SJCRH30 (cell line): ENCODE measurements at regions not wholly inside any gene's neighbourhood (a gene's known extent, or its start where the extent isn't known, plus 50 kb on each side); places are given as distances from the start of the nearest gene placed in this dataset.

Experiments
- DNase-seq, 2 experiments: peaks; one replicate each; pipeline ENCODE4 v3.0.0-alpha.2; 2015 to 2020
- H3K27ac ChIP-seq: fragments of 250-450 bp; sonication (Bioruptor Pico); 2 replicates; pipeline ENCODE4 v1.5.1; 2020; ENCODE audit warnings: mild to moderate bottlenecking, moderate library complexity
- H3K27me3 ChIP-seq: fragments of 250-450 bp; sonication (Bioruptor Pico); 2 replicates; pipeline ENCODE4 v1.5.1; 2020; ENCODE audit warnings: mild to moderate bottlenecking, moderate library complexity
- H3K36me3 ChIP-seq: fragments of 250-450 bp; sonication (Bioruptor Pico); 2 replicates; pipeline ENCODE4 v1.5.1; 2020; ENCODE audit warnings: mild to moderate bottlenecking, moderate library complexity
- H3K4me1 ChIP-seq: fragments of 250-450 bp; sonication (Bioruptor Pico); 2 replicates; pipeline ENCODE4 v1.5.1; 2020; ENCODE audit warnings: mild to moderate bottlenecking, moderate library complexity
- H3K4me3 ChIP-seq: fragments of 250-450 bp; sonication (Bioruptor Pico); 2 replicates; pipeline ENCODE4 v1.5.1; 2020; ENCODE audit warnings: mild to moderate bottlenecking, moderate library complexity
- H3K9me3 ChIP-seq: fragments of 250-450 bp; sonication (Bioruptor Pico); replicated peaks from 2 replicates; pipeline ENCODE4 v1.5.1; 2020; ENCODE audit warnings: mild to moderate bottlenecking, moderate library complexity

DNA sequence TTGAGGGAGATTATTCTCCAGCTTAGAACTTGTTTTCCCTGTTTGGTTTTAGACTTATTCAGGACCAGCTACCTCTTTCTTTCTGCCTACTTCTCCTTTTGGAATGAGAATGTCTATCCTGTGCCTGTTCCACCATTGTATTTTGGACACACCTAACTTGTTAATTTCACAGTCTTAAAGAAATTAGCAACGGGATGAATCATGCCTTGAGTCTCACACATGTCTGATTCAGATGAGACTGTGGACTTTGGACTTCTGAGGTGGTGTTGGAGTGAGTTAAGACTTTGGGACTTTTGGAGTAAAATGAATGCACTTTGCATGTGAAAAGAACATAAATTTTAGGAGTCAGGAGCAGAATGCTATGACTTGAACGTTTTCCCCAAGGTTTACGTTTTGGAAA, 581.4 kb downstream of the CDH11 start:
- no peak overlapping the region for H3K4me3 ChIP-seq
- no peak for DNase-seq
- no peaks in the 10 kb centered on the region for H3K9me3 ChIP-seq
- H3K36me3 ChIP-seq, result no peaks in the 10 kb centered on the region
- no peaks in the 10 kb centered on the region for H3K27me3 ChIP-seq
- no peaks in the 10 kb centered on the region for H3K4me1 ChIP-seq
- H3K27ac ChIP-seq, result no peak overlapping the region; the same call in 1 of the 2 replicates

DNA sequence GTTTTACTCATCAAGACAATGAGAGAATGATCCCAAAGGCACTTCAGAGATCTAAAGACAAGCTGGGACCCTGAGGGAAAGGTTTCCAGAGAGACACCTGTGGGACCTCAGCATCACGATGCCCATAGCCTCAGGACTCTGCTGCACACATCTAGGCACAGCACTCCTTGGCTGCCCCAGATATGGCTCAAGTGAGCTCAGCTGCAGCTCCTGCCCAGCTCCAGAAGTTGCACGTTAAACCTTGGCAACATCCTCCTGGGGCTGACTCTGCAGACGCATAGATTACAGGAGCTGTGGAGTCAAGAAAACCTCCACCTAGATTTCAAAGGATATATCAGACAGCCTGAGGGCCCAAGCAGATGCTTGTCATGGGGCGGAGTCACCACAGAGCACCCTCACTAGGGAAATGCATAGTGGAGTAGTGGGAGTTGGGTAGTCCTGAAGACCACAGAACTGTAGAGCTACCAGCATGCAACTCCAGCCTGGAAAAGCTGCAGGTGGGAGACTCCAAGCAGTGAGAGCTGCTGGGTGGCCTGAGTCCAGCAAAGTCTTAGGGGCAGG, 582.0 kb downstream of the CDH11 start:
- Histone ChIP-seq H3K4me1 (no peaks in the 10 kb centered on the region), H3K4me3 (no peak overlapping the region), H3K27ac (no peak overlapping the region; the same call in 1 of the 2 replicates), H3K36me3 (no peaks in the 10 kb centered on the region), H3K27me3 (no peaks in the 10 kb centered on the region), H3K9me3 (no peaks in the 10 kb centered on the region)
- no peak for DNase-seq

DNA sequence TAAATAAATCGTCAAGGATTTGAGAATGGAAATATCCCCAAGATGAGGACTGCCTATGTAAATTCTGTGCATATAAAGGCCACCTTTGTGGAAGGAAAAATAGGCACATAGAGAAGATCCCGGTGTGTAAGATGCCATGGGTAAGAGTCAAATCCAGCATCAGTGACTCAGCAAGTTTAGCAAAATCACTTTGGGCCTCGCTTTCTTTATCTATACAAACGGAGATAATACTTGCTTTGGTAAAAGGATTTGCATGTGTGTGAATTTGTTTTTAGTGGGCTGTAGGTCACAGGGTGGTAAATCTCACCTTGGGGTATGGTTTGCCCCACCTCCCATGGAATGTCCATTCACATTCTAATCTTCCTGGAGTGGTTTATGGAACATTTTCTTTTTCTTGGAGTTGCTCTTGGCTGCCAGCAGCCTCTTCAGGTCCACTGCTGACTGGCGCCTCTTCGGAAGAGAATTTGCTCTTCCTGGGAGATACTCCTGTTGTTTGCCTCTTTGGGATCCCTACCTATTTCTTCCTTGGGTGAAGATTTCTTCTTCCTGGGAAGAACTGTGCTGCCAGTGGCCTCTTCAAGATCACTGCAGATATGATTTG, 587.6 kb downstream of the CDH11 start:
- Histone ChIP-seq H3K4me1 (no peaks in the 10 kb centered on the region), H3K4me3 (no peak overlapping the region), H3K9me3 (no peaks in the 10 kb centered on the region), H3K27me3 (no peaks in the 10 kb centered on the region), H3K27ac (no peak overlapping the region), H3K36me3 (no peaks in the 10 kb centered on the region)
- DNase-seq, result no peak

DNA sequence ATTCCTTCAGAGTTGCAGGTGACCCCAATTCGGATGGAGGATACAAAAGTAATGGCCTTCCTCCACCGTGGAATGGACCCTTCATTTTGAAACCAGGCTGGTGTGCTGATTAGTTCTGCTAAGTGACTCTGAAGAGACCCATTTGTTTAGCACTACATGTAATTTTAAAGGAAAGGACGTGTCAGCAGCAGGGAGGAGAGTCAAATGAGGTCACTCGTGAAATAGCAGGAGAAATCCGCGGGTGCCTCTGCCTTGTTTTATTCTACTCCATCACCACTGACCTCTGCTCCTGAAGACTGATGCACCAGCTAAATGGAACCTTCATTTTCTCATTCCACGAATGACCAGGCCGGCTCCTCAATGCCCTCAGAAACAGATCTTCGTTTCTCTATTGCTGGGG, 589.2 kb downstream of the CDH11 start:
- no peak for DNase-seq
- Histone ChIP-seq H3K9me3 (no peaks in the 10 kb centered on the region), H3K4me3 (no peak overlapping the region), H3K27ac (no peak overlapping the region), H3K36me3 (no peaks in the 10 kb centered on the region), H3K4me1 (no peaks in the 10 kb centered on the region), H3K27me3 (no peaks in the 10 kb centered on the region)

DNA sequence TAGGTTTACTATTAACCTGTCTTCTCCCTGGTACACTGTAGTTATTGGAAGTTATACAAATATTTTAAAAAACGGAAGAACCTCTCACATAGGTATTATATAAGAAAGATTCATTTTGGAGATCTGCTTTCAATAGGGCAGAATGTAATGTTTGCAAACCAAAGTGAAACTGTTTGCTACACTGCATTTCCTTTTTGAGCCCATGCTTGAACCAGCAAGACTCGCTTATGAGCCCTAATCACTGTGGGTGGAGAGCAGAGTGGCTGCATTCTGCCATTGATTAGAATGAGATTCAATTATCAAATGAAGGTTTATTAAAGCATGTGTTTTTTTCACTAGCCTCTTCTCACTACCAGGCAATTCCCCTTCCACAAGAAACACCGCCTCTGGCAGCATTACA, 589.7 kb downstream of the CDH11 start:
- no peaks in the 10 kb centered on the region for H3K36me3 ChIP-seq
- DNase-seq, result no peak
- H3K9me3 ChIP-seq, result no peaks in the 10 kb centered on the region
- H3K27me3 ChIP-seq, result no peaks in the 10 kb centered on the region
- H3K27ac ChIP-seq, result no peak overlapping the region
- H3K4me3 ChIP-seq, result no peak overlapping the region
- H3K4me1 ChIP-seq, result no peaks in the 10 kb centered on the region

DNA sequence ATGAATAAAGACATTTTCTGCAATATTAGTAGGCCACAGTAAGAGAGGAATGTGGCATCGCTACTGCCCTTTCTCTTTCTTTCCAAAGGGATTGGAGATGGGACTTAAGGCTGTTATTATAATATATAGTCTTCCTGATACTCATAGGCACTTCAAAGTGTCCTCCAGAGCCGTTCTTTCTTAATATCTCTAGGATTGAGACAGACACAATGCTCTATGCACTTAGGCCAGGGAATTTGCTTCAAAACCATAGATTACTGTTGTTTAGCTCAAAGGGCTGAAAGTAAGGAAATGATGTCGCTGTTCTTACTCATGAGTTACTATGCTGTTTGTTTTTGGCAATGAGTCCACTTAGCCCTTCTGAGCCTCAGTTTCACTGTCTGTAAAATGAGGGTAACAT, 590.5 kb downstream of the CDH11 start:
- H3K36me3 ChIP-seq, result no peaks in the 10 kb centered on the region
- DNase-seq, result no peak
- no peaks in the 10 kb centered on the region for H3K27me3 ChIP-seq

DNA sequence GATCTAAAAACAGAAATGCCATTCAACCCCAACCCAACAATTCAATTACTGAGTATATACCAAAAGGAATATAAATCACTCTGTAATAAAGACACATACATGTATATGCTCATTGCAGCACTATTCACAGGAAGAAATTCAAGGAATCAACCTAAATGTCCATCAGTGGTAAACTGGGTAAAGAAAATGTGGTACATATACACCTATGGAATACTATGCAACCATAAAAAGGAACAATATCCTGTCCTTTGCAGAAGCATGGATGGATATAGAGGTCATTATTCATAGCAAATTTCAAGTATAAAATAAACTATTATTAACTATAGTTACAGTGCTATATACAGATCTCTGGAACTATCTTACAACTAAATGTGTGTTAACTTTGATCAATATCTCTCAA, 599.3 kb downstream of the CDH11 start:
- Histone ChIP-seq H3K36me3 (no peaks in the 10 kb centered on the region), H3K4me1 (no peaks in the 10 kb centered on the region), H3K4me3 (no peak overlapping the region), H3K27ac (no peak overlapping the region), H3K27me3 (no peaks in the 10 kb centered on the region), H3K9me3 (no peaks in the 10 kb centered on the region)
- no peak for DNase-seq

More for the DNA sequence above, 590.5 kb downstream of the CDH11 start:
- no peak overlapping the region for H3K27ac ChIP-seq
- H3K9me3 ChIP-seq, result no peaks in the 10 kb centered on the region
- H3K4me1 ChIP-seq, result no peaks in the 10 kb centered on the region
- no peak overlapping the region for H3K4me3 ChIP-seq

DNA sequence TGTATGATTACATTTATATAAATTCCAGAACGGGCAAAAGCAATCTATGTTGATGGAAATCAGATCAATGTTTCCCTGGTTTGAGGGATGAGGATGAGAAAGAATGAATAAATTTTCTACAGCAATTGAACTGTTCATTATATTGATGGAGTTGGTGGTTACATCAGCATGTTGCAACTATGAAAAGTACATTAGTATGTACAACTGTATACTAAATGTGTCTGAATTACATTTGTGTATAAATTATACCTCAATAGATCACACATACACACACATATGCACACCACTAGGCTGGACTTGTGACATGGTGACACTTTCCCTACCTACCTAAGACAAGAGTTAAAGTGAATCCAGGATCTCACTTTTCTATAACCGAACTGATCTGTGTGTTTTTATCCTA, 608.0 kb downstream of the CDH11 start:
- no peak for DNase-seq
- H3K9me3 ChIP-seq, result no peaks in the 10 kb centered on the region
- H3K36me3 ChIP-seq, result no peaks in the 10 kb centered on the region
- no peaks in the 10 kb centered on the region for H3K4me1 ChIP-seq
- H3K27ac ChIP-seq, result no peak overlapping the region
- H3K4me3 ChIP-seq, result no peak overlapping the region
- no peaks in the 10 kb centered on the region for H3K27me3 ChIP-seq

DNA sequence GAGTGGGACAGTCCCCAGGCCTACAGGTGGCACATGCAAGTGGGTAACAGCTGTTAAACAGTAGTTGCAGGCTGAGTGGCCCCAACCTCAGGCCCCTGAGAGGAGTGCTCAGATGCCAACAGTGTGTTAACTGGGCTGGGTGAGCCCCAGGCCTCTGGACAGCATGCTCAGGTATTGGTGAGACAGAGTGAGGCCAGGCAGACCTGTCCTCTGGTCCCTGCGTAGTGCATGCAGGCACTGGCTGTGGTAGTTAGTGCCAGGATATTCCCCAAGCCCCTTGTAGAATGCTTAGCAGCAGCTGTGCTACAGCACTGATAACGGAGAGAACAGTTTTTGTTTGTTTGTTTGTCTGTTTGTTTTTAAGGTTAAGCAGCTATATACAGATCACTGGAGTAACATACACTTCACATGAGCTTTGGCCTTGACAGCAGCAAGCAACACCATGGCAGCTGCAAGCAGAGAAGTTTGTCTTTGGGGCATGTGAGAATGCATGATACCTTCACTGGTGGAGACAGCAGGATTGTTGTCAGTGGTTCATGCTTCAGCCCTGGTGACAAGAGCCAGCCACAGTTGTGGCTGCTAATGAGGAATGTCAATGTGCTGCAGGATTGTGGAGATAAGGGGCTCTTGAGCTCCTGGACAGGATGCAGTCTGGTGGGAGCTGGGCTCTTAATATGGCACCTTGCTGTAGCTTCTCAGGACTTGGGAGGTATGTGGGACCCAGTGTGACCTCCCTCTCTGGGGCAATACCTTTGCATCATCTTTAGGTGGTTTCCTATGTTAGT, 614.4 kb downstream of the CDH11 start:
- Histone ChIP-seq H3K9me3 (no peaks in the 10 kb centered on the region), H3K36me3 (no peaks in the 10 kb centered on the region), H3K27me3 (no peaks in the 10 kb centered on the region), H3K4me1 (no peaks in the 10 kb centered on the region), H3K27ac (no peak overlapping the region), H3K4me3 (no peak overlapping the region)
- no peak for DNase-seq

DNA sequence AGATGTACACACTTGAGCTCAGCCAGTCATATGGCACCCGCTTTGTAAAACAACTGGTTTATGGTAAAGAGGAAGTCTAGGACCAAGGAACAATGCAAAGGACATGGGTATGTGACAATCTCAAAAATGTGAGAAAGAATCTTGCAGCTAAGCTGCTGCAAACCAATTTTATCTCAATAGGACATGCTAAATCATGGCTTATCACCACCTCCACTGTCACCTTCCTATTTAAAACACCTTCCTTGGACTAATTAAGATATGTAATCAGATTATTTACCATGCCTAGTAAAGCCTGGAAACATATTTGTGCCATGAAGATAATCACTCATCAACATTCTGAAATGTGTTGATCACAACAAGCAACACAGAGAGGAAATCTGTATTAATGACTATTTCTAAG, 622.7 kb downstream of the CDH11 start:
- H3K4me3 ChIP-seq, result no peak overlapping the region
- H3K27ac ChIP-seq, result no peak overlapping the region
- 0 out of 2 replicates have a peak, but pooled peaks cover 5% of the 10 kb centered on the region for H3K4me1 ChIP-seq

DNA sequence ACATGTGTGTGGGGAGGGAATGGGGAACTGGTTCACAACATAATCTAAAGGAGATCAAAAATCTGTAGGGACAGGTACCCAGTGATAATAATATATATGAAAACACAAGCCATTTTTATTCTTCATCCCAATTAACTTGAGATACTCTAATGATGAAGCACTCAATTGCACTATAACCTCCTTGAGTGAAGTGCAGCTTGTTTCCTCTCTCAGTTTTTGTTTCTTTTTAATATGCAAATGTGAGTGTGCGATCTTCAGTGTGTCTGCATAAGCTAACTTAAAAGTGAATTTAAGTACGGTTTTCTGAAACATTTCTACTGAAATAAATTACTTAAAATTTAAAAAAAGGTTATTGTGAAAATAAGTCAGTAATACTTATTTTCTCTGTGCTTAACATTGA, 623.5 kb downstream of the CDH11 start:
- H3K36me3 ChIP-seq, result no peaks in the 10 kb centered on the region
- 0 out of 2 replicates have a peak, but pooled peaks cover 5% of the 10 kb centered on the region for H3K4me1 ChIP-seq
- DNase-seq, result no peak
- H3K27me3 ChIP-seq, result no peaks in the 10 kb centered on the region
- H3K4me3 ChIP-seq, result no peak overlapping the region
- H3K9me3 ChIP-seq, result no peaks in the 10 kb centered on the region
- H3K27ac ChIP-seq, result no peak overlapping the region

More for the DNA sequence above, 622.7 kb downstream of the CDH11 start:
- no peaks in the 10 kb centered on the region for H3K36me3 ChIP-seq
- no peaks in the 10 kb centered on the region for H3K27me3 ChIP-seq
- H3K9me3 ChIP-seq, result no peaks in the 10 kb centered on the region
- DNase-seq, result no peak

DNA sequence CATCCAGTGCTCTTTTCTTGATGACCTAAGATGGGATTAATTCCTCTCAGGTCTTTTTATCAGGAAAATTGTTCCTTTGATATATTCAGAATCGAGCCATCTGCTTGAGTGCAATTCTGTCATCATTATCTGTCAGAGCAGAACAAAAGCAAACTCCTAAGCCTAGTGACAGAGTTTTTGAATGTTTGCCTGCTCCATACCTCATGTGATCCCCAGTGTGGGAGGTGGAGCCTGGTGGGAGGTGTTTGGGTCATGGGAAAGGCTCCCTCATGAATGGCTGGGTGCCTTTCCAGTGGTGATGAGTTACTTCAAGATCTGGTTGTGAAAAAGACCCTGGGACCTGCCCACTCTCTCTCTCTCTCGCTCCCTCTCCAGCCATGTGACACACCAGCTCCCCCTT, 628.2 kb downstream of the CDH11 start:
- H3K27me3 ChIP-seq, result no peaks in the 10 kb centered on the region
- DNase-seq, result no peak
- H3K4me3 ChIP-seq, result no peak overlapping the region
- peaks cover 6% of the 10 kb centered on the region for H3K4me1 ChIP-seq
- no peak overlapping the region for H3K27ac ChIP-seq
- H3K36me3 ChIP-seq, result no peaks in the 10 kb centered on the region
- no peaks in the 10 kb centered on the region for H3K9me3 ChIP-seq

DNA sequence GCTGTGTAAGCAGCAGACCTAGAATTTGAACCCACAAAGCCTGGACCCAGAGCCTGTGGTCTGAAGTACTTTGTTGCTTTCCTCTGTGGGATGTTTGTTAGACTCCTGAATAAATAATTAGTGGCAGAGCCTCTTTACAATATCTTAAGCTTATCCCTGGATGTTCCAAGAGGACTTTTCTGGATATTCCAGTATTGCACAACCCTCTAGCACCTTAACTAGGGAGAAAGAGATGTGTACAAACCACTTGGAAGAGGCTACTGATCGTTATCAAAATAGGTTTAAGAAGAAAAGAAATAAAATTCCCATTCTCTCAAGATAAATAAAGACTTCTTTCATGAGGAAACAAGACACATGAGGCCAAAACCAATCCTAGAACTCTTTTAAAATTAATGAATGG, 632.4 kb downstream of the CDH11 start:
- Histone ChIP-seq H3K27ac (no peak overlapping the region), H3K9me3 (no peaks in the 10 kb centered on the region), H3K27me3 (no peaks in the 10 kb centered on the region), H3K4me1 (peaks cover 6% of the 10 kb centered on the region), H3K4me3 (no peak overlapping the region), H3K36me3 (no peaks in the 10 kb centered on the region)
- DNase-seq, result no peak

DNA sequence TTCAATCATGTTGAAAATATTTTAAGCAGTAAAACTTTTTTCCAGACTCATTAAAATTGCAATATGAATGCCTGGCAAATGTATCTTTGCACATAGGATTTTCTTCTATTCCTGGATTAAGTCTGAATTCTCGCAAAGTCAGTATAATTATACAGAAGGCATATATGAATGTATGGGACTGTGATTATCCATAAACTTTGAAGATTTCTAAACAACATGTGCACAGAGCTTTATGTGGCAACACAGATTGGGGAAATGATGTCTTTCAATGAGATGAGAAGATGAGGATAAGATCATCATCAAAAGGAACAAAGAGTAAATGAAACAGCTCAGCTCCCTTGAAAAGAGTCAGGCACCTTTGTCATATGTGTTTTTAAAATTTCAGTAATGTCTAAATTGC, 635.3 kb downstream of the CDH11 start:
- peaks cover 6% of the 10 kb centered on the region for H3K4me1 ChIP-seq
- no peak for DNase-seq
- no peaks in the 10 kb centered on the region for H3K36me3 ChIP-seq
- H3K4me3 ChIP-seq, result no peak overlapping the region
- H3K27ac ChIP-seq, result no peak overlapping the region
- no peaks in the 10 kb centered on the region for H3K9me3 ChIP-seq
- no peaks in the 10 kb centered on the region for H3K27me3 ChIP-seq

DNA sequence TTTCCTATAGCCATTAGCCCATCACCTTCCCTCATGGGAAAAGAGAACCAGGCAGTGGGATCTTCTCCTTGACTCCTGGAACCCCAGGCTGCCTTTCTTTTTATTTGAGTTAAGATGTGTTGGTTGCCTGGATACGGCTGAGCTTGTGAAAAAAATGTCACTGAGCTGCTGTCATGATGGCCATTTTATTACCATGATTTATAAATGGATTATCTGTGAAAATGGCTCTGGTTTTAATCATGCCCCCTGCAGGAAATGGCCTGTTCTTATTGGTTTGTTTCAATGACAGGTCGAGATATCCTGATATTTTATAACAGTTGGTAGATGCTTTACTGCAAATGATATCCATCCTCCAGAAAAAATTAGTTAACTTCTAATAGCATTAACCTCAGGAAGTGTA, 640.4 kb downstream of the CDH11 start:
- Histone ChIP-seq H3K36me3 (no peaks in the 10 kb centered on the region), H3K4me3 (no peak overlapping the region), H3K27ac (no peak overlapping the region), H3K4me1 (peaks cover 11% of the 10 kb centered on the region), H3K9me3 (no peaks in the 10 kb centered on the region), H3K27me3 (no peaks in the 10 kb centered on the region)
- no peak for DNase-seq
